ACHN (cell line): ENCODE measurements at regions not wholly inside any gene's neighbourhood (a gene's known extent, or its start where the extent isn't known, plus 50 kb on each side); places are given as distances from the start of the nearest gene placed in this dataset.

Source experiments
- DNase-seq: peaks from one replicate; pipeline ENCODE4 v3.0.0-alpha.2; 2015
- in situ Hi-C: cut with HindIII; loops from 2 replicates; pipeline ENCODE4 v1.10.0; 2017; ENCODE audit warnings: low sequenced_read_pairs, low pct_ligation_motif_present, low pct_unique_long_range_greater_than_20kb

- no peak for DNase-seq
- in situ Hi-C loops: no loop called here
These were observed 671.7 kb downstream of the BRD1 start for GRCh38 chr22:49155770-49156580.

GRCh38 chr22:49155039-49155769 is 672.5 kb downstream of the BRD1 start:
- DNase-seq: no peak
- in situ Hi-C loops: no loop called here

- in situ Hi-C loops: no loop called here
- DNase-seq: no peak
These were observed 673.2 kb downstream of the BRD1 start for GRCh38 chr22:49154433-49154832.

GRCh38 chr22:49153921-49154320 is 673.8 kb downstream of the BRD1 start:
- no peak for DNase-seq
- in situ Hi-C loops: no loop called here

- in situ Hi-C loops: no loop called here
- no peak for DNase-seq
These were observed 674.5 kb downstream of the BRD1 start for GRCh38 chr22:49152939-49153770.

- in situ Hi-C loops: no loop called here
- DNase-seq: no peak
These were observed 675.3 kb downstream of the BRD1 start for GRCh38 chr22:49152127-49152938.

GRCh38 chr22:49151256-49152126 is 676.2 kb downstream of the BRD1 start:
- in situ Hi-C loops: no loop called here
- DNase-seq: no peak

- no peak for DNase-seq
- in situ Hi-C loops: no loop called here
These were observed 676.9 kb downstream of the BRD1 start for GRCh38 chr22:49150801-49151221.

- in situ Hi-C loops: no loop called here
- DNase-seq: no peak
These were observed 677.7 kb downstream of the BRD1 start for GRCh38 chr22:49149721-49150608.

- no peak for DNase-seq
- in situ Hi-C loops: no loop called here
These were observed 678.7 kb downstream of the BRD1 start for GRCh38 chr22:49148895-49149418.

- no peak for DNase-seq
- in situ Hi-C loops: no loop called here
These were observed 680.0 kb downstream of the BRD1 start for GRCh38 chr22:49147617-49148175.

- DNase-seq: no peak
- in situ Hi-C loops: no loop called here
These were observed 680.5 kb downstream of the BRD1 start for GRCh38 chr22:49147171-49147570.

GRCh38 chr22:49146511-49146910 is 681.2 kb downstream of the BRD1 start:
- in situ Hi-C loops: no loop called here
- no peak for DNase-seq

- DNase-seq: no peak
- in situ Hi-C loops: no loop called here
These were observed 683.9 kb downstream of the BRD1 start for GRCh38 chr22:49143812-49144211.

GRCh38 chr22:49142891-49143290 is 684.8 kb downstream of the BRD1 start:
- no peak for DNase-seq
- in situ Hi-C loops: no loop called here

- no peak for DNase-seq
- in situ Hi-C loops: no loop called here
These were observed 685.4 kb downstream of the BRD1 start for GRCh38 chr22:49142296-49142695.
